CD14-positive monocyte (primary cell): ENCODE measurements at regions not wholly inside any gene's neighbourhood (a gene's known extent, or its start where the extent isn't known, plus 50 kb on each side); places are given as distances from the start of the nearest gene placed in this dataset.

Experiments used
- DNase-seq, 3 donors: peaks; one replicate each; pipeline ENCODE4 v3.0.0-alpha.2; 2011 to 2022
- H2AFZ ChIP-seq: 2 replicates; pipeline ENCODE4 v1.6.0; 2012; ENCODE audit warnings: mild to moderate bottlenecking, low read depth, low read length, inconsistent platforms; ENCODE audit not compliant: insufficient read depth, poor library complexity, severe bottlenecking
- H3K27ac ChIP-seq, 2 donors: 1 replicate in 1 of 2; 2 replicates in 1 of 2; pipeline ENCODE4 v1.5.1; 2012 to 2013; ENCODE audit warnings: low read length in 2 of 2, control low read depth in 1 of 2, inconsistent platforms in 1 of 2, low read depth in 1 of 2, mild to moderate bottlenecking in 1 of 2
- H3K27me3 ChIP-seq, 2 donors: one replicate each; pipeline versions ENCODE4 v1.6.0 to v1.6.1; 2011 to 2013; ENCODE audit warnings: low read length in 2 of 2; ENCODE audit not compliant: control insufficient read depth in 2 of 2, insufficient read depth in 2 of 2
- H3K36me3 ChIP-seq, 2 donors: replicated peaks in 1 of 2; 1 replicate in 1 of 2; 2 replicates in 1 of 2; pipeline versions ENCODE4 v1.5.1 to v1.6.1; 2012 to 2013; ENCODE audit warnings: low read length in 2 of 2, control low read depth in 1 of 2, inconsistent platforms in 1 of 2, mild to moderate bottlenecking in 1 of 2; ENCODE audit not compliant: insufficient read depth in 2 of 2, control insufficient read depth in 1 of 2
- H3K4me1 ChIP-seq, 2 donors: 1 replicate in 1 of 2; 2 replicates in 1 of 2; pipeline versions ENCODE4 v1.5.1 to v1.6.1; 2012 to 2013; ENCODE audit warnings: low read length in 2 of 2, control low read depth in 1 of 2, inconsistent platforms in 1 of 2, mild to moderate bottlenecking in 1 of 2, moderate library complexity in 1 of 2; ENCODE audit not compliant: insufficient read depth in 2 of 2, control insufficient read depth in 1 of 2
- H3K4me2 ChIP-seq: replicated peaks from 2 replicates; pipeline ENCODE3; 2012; ENCODE audit warnings: low read length, moderate library complexity, mild to moderate bottlenecking; ENCODE audit not compliant: poor library complexity, severe bottlenecking; ENCODE audit errors: extremely low read depth
- H3K4me3 ChIP-seq, 3 experiments: fragments of 200-600 bp in 1 of 3; sonication (generic) in 1 of 3; replicated peaks in 1 of 3; 1 replicate in 2 of 3; 2 replicates in 1 of 3; pipeline ENCODE4 v1.5.1; 2011 to 2013; ENCODE audit warnings: low read length in 3 of 3, mild to moderate bottlenecking in 3 of 3, control low read depth in 2 of 3, low read depth in 2 of 3, inconsistent platforms in 1 of 3, moderate library complexity in 1 of 3
- H3K79me2 ChIP-seq: 2 replicates; pipeline ENCODE4 v1.6.0; 2012; ENCODE audit warnings: mild to moderate bottlenecking, control low read depth, inconsistent platforms, low read length, moderate library complexity; ENCODE audit not compliant: insufficient read depth
- H3K9ac ChIP-seq: 2 replicates; pipeline ENCODE4 v1.6.0; 2017; ENCODE audit warnings: low read length, mild to moderate bottlenecking; ENCODE audit not compliant: insufficient read depth, poor library complexity, severe bottlenecking
- H3K9me3 ChIP-seq, 2 donors: replicated peaks in 1 of 2; 1 replicate in 1 of 2; 2 replicates in 1 of 2; pipeline versions ENCODE4 v1.5.1 to v1.6.1; 2012 to 2013; ENCODE audit warnings: low read length in 2 of 2, control low read depth in 1 of 2; ENCODE audit not compliant: control insufficient read depth in 1 of 2, insufficient read depth in 1 of 2
- H4K20me1 ChIP-seq: 2 replicates; pipeline ENCODE4 v1.6.0; 2012; ENCODE audit warnings: mild to moderate bottlenecking, low read length, control low read depth, moderate library complexity; ENCODE audit not compliant: insufficient read depth
- H3K27ac Mint-ChIP-seq, 7 donors: one replicate each; pipeline ENCODE4 v1.8.0; 2020; ENCODE audit warnings: mild to moderate bottlenecking in 7 of 7, mixed read lengths in 7 of 7, moderate library complexity in 6 of 7, inconsistent platforms in 2 of 7
- H3K27me3 Mint-ChIP-seq, 3 donors: one replicate each; pipeline ENCODE4 v1.8.0; 2021 to 2022; ENCODE audit warnings: low read depth in 3 of 3, mild to moderate bottlenecking in 3 of 3, mixed read lengths in 3 of 3, moderate library complexity in 3 of 3, inconsistent platforms in 1 of 3
- H3K36me3 Mint-ChIP-seq, 2 donors: one replicate each; pipeline ENCODE4 v1.8.0; 2020; ENCODE audit warnings: mixed read lengths in 2 of 2, inconsistent platforms in 1 of 2, mild to moderate bottlenecking in 1 of 2
- H3K4me1 Mint-ChIP-seq: one replicate; pipeline ENCODE4 v1.8.0; 2020; ENCODE audit warnings: mild to moderate bottlenecking, mixed read lengths
- H3K4me3 Mint-ChIP-seq, 2 donors: one replicate each; pipeline ENCODE4 v1.8.0; 2020; ENCODE audit warnings: mild to moderate bottlenecking in 2 of 2, mixed read lengths in 2 of 2, moderate library complexity in 1 of 2
- H3K9me3 Mint-ChIP-seq, 7 donors: one replicate each; pipeline ENCODE4 v1.8.0; 2020 to 2022; ENCODE audit warnings: mixed read lengths in 7 of 7, mild to moderate bottlenecking in 6 of 7, moderate library complexity in 6 of 7, inconsistent platforms in 2 of 7
- WGBS: methylation state at CpG from one replicate; pipeline ENCODE4 v1.1.5; 2013; ENCODE audit warnings: missing lambda C conversion rate; ENCODE audit not compliant: insufficient coverage; 5-methylcytosine and 5-hydroxymethylcytosine counted together
- intact Hi-C, 2 donors: fragments of 100-400 bp; cut with micrococcal nuclease; formaldehyde crosslinking; loops; one replicate each; pipeline versions ENCODE4 v1.15.0 to v1.15.1; 2023
- TF ChIP-seq, protein P1 (sequence below): fragments of 200-600 bp; IDR thresholded peaks from one replicate; pipeline ENCODE4 v1.8.0; 2022; ENCODE audit warnings: antibody characterized with exemption, mild to moderate bottlenecking

DNA sequence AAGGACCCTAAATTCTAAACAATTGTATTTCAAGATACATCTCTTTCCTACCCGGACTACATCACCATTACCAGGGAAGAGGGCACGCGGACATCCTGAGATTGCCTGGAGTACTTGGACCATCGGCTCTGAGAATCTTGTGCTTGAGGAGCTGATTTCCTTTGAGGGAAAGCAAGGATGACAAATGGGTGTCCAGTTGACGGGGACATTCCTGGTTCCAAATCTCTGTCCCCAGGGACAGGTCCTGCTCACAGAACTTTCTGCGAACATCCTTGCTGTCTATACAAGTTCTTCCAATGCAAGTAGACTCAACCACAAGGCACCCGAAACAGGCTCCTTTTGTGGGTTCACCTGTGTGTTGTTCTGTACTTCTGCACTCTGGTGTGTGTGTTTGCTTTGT lies 289.5 kb upstream of the MYT1L start:
- no peak overlapping the region for H3K4me2 ChIP-seq
- no peaks in the 10 kb centered on the region for H3K27me3 ChIP-seq
- Mint-ChIP-seq H3K27ac (no peak overlapping the region), H3K27me3 (peaks cover 4 to 9% (median 5%) of the 10 kb centered on the region in 3 donors), H3K4me3 (no peak overlapping the region), H3K4me1 (peaks cover 2% of the 10 kb centered on the region), H3K9me3 (peaks cover 0 to 1% (median 0%) of the 10 kb centered on the region in 7 donors), H3K36me3 (no peaks in the 10 kb centered on the region)
- H3K4me1 ChIP-seq = no peaks in the 10 kb centered on the region
- H3K4me3 ChIP-seq = no peak overlapping the region
- H3K79me2 ChIP-seq = no peaks in the 10 kb centered on the region
- no peaks in the 10 kb centered on the region for H3K36me3 ChIP-seq
- no peaks in the 10 kb centered on the region for H3K9me3 ChIP-seq
- H3K27ac ChIP-seq = no peak overlapping the region
- 67% methylated on average over 4 of the region's 7 CpGs for WGBS
- no peak overlapping the region for H3K9ac ChIP-seq
- intact Hi-C loops = no loop called here
- TF ChIP-seq, protein P1, sequence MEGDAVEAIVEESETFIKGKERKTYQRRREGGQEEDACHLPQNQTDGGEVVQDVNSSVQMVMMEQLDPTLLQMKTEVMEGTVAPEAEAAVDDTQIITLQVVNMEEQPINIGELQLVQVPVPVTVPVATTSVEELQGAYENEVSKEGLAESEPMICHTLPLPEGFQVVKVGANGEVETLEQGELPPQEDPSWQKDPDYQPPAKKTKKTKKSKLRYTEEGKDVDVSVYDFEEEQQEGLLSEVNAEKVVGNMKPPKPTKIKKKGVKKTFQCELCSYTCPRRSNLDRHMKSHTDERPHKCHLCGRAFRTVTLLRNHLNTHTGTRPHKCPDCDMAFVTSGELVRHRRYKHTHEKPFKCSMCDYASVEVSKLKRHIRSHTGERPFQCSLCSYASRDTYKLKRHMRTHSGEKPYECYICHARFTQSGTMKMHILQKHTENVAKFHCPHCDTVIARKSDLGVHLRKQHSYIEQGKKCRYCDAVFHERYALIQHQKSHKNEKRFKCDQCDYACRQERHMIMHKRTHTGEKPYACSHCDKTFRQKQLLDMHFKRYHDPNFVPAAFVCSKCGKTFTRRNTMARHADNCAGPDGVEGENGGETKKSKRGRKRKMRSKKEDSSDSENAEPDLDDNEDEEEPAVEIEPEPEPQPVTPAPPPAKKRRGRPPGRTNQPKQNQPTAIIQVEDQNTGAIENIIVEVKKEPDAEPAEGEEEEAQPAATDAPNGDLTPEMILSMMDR = no peak
- no peak overlapping the region for H2AFZ ChIP-seq
- DNase-seq = no peak
- H4K20me1 ChIP-seq = no peaks in the 10 kb centered on the region

DNA sequence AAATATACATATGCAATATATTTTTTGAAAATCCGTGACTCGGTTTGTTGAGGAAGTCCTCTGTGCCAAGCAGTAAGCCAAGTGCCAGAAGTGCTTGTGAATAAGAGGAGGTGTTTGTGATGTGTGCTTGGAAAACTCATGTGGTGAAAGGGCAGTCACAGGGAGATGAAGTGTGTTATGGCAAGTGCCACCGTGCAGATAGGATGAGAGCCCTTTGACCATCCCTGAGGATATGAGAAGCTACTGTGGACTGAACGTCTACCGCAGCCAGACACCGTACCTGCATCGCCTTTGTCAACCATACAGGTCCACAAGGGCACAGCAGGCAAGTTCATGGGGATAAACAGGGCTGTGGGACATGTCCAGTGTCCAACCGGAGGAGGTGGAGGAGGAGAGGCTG lies 288.9 kb upstream of the MYT1L start:
- H3K4me1 Mint-ChIP-seq = peaks cover 2% of the 10 kb centered on the region
- Histone ChIP-seq H3K9ac (no peak overlapping the region), H3K4me2 (no peak overlapping the region), H3K36me3 (no peaks in the 10 kb centered on the region), H3K4me1 (no peaks in the 10 kb centered on the region), H3K79me2 (no peaks in the 10 kb centered on the region), H3K27me3 (no peaks in the 10 kb centered on the region), H2AFZ (no peak overlapping the region), H4K20me1 (no peaks in the 10 kb centered on the region), H3K27ac (no peak overlapping the region), H3K4me3 (no peak overlapping the region), H3K9me3 (no peaks in the 10 kb centered on the region)
- no peak for DNase-seq
- H3K9me3 Mint-ChIP-seq = peaks cover 0 to 1% (median 0%) of the 10 kb centered on the region in 7 donors
- 95% methylated on average over 7 of the region's 8 CpGs for WGBS
- TF ChIP-seq, protein P1 = no peak
- no peaks in the 10 kb centered on the region for H3K36me3 Mint-ChIP-seq
- peaks cover 4 to 9% (median 7%) of the 10 kb centered on the region in 3 donors for H3K27me3 Mint-ChIP-seq
- intact Hi-C loops = no loop called here
- no peak overlapping the region for H3K27ac Mint-ChIP-seq
- no peak overlapping the region for H3K4me3 Mint-ChIP-seq
